OCI-LY3 (cell line): ENCODE measurements at regions not wholly inside any gene's neighbourhood (a gene's known extent, or its start where the extent isn't known, plus 50 kb on each side); places are given as distances from the start of the nearest gene placed in this dataset.

Source experiments
- CTCF ChIP-seq: fragments of 200-600, 300-600 bp; sonication (generic); IDR thresholded peaks from 2 replicates; pipeline ENCODE4 v1.5.1; 2014; ENCODE audit warnings: antibody characterized with exemption, low read length, low read depth
- EZH2phosphoT487 ChIP-seq: fragments of 200-600 bp; shearing (Covaris generic); IDR thresholded peaks from 2 replicates; pipeline ENCODE4 v1.6.1; 2018; ENCODE audit warnings: antibody characterized with exemption, mixed run types, low read depth

- no peak for TF ChIP-seq CTCF
- TF ChIP-seq EZH2phosphoT487, result no peak
These were observed 67.3 kb upstream of the SHH start for GRCh38 chr7:155879592-155879991.
